ENCODE measurements at regions not wholly inside any gene's neighbourhood (a gene's known extent, or its start where the extent isn't known, plus 50 kb on each side); places are given as distances from the start of the nearest gene placed in this dataset.
A peak's percentile ranks its signal among the peaks of the same experiment; 100 is the strongest.

DNA sequence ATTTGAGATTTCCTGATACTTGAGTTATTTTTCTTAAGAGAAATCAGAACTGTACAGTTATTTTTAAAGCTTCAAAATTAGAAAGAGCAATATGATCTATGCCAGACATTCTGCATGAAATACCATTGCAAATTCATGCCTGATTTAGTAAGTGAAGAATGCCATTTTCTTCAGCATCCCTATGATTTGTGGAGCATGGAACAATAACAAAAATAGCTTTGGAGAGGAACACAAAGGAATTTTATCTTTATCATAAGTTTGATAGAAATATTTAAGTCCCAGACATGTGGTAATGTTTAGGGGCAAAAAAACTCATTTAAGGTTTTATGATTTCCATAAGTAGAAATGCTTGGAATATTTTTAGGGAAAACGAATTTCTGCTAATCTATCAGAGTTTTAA lies 1863.4 kb downstream of the EFNA5 start:
- DNase-seq = no peak
- peak overlapping the region; percentile 59 for H3K27ac ChIP-seq
- no peaks in the 10 kb centered on the region for H3K27me3 ChIP-seq (replicated peaks)
- H3K4me3 ChIP-seq (ENCODE audit: low read depth, low read length) = no peak overlapping the region
- in situ Hi-C loops (cut with HindIII; ENCODE audit: low pct_ligation_motif_present, low sequenced_read_pairs) = no loop called here
- no peaks in the 10 kb centered on the region for H3K36me3 ChIP-seq (replicated peaks)
- TF ChIP-seq, protein P1, sequence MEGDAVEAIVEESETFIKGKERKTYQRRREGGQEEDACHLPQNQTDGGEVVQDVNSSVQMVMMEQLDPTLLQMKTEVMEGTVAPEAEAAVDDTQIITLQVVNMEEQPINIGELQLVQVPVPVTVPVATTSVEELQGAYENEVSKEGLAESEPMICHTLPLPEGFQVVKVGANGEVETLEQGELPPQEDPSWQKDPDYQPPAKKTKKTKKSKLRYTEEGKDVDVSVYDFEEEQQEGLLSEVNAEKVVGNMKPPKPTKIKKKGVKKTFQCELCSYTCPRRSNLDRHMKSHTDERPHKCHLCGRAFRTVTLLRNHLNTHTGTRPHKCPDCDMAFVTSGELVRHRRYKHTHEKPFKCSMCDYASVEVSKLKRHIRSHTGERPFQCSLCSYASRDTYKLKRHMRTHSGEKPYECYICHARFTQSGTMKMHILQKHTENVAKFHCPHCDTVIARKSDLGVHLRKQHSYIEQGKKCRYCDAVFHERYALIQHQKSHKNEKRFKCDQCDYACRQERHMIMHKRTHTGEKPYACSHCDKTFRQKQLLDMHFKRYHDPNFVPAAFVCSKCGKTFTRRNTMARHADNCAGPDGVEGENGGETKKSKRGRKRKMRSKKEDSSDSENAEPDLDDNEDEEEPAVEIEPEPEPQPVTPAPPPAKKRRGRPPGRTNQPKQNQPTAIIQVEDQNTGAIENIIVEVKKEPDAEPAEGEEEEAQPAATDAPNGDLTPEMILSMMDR (IDR thresholded peaks at IDR 0.05; ENCODE audit: low read depth, low read length, missing control alignments) = no peak

DNA sequence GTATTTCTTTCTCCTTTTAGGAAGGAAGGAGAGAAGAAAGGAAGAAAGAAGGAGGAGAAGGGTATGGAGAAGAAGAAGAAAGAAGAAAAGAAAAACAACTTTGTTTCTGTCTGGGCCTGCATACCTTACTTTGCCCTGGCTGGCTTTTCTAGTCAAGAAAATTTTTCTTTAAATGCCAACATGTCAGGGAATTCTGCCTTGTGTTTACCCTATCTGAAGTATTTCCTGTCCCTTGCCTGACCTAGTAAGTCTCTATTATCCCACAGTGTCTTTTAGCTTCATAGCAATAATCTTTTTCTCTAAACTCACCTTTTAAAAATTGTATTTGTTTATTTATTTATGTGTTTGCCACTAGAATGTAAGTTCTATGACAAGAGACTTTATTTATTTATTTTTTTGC lies 1864.1 kb downstream of the EFNA5 start:
- in situ Hi-C loops (cut with HindIII; ENCODE audit: low pct_ligation_motif_present, low sequenced_read_pairs) = no loop called here
- TF ChIP-seq, protein P1 (IDR thresholded peaks at IDR 0.05; ENCODE audit: low read depth, low read length, missing control alignments) = no peak
- Histone ChIP-seq H3K27ac (peak overlapping the region; percentile 59), H3K27me3 (replicated peaks) (no peaks in the 10 kb centered on the region), H3K36me3 (replicated peaks) (no peaks in the 10 kb centered on the region), H3K4me3 (ENCODE audit: low read depth, low read length) (no peak overlapping the region)
- DNase-seq = peak; percentile 9

- no peak overlapping the region for H3K4me3 ChIP-seq (ENCODE audit: low read depth, low read length)
- in situ Hi-C loops (cut with HindIII; ENCODE audit: low pct_ligation_motif_present, low sequenced_read_pairs) = no loop called here
- no peaks in the 10 kb centered on the region for H3K27me3 ChIP-seq (replicated peaks)
- no peaks in the 10 kb centered on the region for H3K36me3 ChIP-seq (replicated peaks)
- H3K27ac ChIP-seq = no peak overlapping the region
- TF ChIP-seq, protein P1 (IDR thresholded peaks at IDR 0.05; ENCODE audit: low read depth, low read length, missing control alignments) = no peak
- no peak for DNase-seq
These were observed 1867.3 kb downstream of the EFNA5 start for GRCh38 chr5:105803431-105803830.

GRCh38 chr5:105794578-105794977 lies 1876.2 kb downstream of the EFNA5 start:
- H3K36me3 ChIP-seq (replicated peaks) = no peaks in the 10 kb centered on the region
- no peak for DNase-seq
- TF ChIP-seq, protein P1 (IDR thresholded peaks at IDR 0.05; ENCODE audit: low read depth, low read length, missing control alignments) = no peak
- in situ Hi-C loops (cut with HindIII; ENCODE audit: low pct_ligation_motif_present, low sequenced_read_pairs) = no loop called here
- H3K27me3 ChIP-seq (replicated peaks) = no peaks in the 10 kb centered on the region
- no peak overlapping the region for H3K27ac ChIP-seq
- H3K4me3 ChIP-seq (ENCODE audit: low read depth, low read length) = no peak overlapping the region

DNA sequence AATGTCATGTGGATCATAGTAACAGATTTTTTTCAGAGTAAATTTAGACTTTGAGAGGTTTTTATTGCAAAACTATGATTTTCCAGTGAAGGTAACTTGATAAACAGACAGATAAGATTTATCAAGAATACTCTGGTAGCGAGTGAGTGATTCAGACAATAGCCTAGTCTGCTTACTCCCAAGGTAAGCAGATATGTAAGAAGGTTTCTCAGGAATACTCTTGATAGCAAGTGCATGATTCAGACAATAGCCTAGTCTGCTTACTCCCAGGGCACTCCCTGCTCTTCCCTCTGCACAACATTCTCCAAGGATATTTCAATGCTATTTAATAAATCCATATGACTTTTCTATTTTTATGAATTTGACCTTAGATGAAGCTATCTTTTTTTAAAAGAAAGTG lies 1881.5 kb downstream of the EFNA5 start:
- no peaks in the 10 kb centered on the region for H3K27me3 ChIP-seq (replicated peaks)
- no peak overlapping the region for H3K4me3 ChIP-seq (ENCODE audit: low read depth, low read length)
- DNase-seq = no peak
- TF ChIP-seq, protein P1 (IDR thresholded peaks at IDR 0.05; ENCODE audit: low read depth, low read length, missing control alignments) = no peak
- H3K36me3 ChIP-seq (replicated peaks) = no peaks in the 10 kb centered on the region
- in situ Hi-C loops (cut with HindIII; ENCODE audit: low pct_ligation_motif_present, low sequenced_read_pairs) = no loop called here
- no peak overlapping the region for H3K27ac ChIP-seq

DNA sequence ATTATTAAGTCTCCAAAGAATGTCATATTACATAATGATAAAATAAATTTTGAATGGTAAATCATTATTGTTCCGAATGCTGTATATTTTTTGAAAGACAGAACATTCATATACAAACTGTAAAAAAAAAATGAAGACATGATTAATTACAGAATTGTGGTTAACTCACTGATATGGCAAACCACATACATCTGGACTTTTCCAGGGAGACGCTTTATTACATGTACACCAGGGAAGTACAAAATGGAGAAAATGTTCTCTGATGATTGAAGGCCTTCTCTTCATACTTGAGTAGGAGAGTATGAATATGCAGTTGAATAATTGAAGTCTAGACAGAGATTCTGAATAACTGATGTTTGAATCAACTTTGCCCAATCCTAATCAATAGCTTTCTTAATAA lies 1886.9 kb downstream of the EFNA5 start:
- H3K27ac ChIP-seq = no peak overlapping the region
- H3K36me3 ChIP-seq (replicated peaks) = no peaks in the 10 kb centered on the region
- in situ Hi-C loops (cut with HindIII; ENCODE audit: low pct_ligation_motif_present, low sequenced_read_pairs) = no loop called here
- TF ChIP-seq, protein P1 (IDR thresholded peaks at IDR 0.05; ENCODE audit: low read depth, low read length, missing control alignments) = no peak
- no peaks in the 10 kb centered on the region for H3K27me3 ChIP-seq (replicated peaks)
- H3K4me3 ChIP-seq (ENCODE audit: low read depth, low read length) = no peak overlapping the region
- DNase-seq = no peak
